Stimulated activated CD8-positive, alpha-beta memory T cell treated with anti-CD3 and anti-CD28 coated beads, Interleukin-4, amount 100 ng/mL, for 24 hours (primary cell): ENCODE measurements at regions not wholly inside any gene's neighbourhood (a gene's known extent, or its start where the extent isn't known, plus 50 kb on each side); places are given as distances from the start of the nearest gene placed in this dataset.

ENCODE experiments used
- DNase-seq: peaks from one replicate; pipeline ENCODE4 v3.0.0-alpha.2; 2020; ENCODE audit warnings: low read depth

DNA sequence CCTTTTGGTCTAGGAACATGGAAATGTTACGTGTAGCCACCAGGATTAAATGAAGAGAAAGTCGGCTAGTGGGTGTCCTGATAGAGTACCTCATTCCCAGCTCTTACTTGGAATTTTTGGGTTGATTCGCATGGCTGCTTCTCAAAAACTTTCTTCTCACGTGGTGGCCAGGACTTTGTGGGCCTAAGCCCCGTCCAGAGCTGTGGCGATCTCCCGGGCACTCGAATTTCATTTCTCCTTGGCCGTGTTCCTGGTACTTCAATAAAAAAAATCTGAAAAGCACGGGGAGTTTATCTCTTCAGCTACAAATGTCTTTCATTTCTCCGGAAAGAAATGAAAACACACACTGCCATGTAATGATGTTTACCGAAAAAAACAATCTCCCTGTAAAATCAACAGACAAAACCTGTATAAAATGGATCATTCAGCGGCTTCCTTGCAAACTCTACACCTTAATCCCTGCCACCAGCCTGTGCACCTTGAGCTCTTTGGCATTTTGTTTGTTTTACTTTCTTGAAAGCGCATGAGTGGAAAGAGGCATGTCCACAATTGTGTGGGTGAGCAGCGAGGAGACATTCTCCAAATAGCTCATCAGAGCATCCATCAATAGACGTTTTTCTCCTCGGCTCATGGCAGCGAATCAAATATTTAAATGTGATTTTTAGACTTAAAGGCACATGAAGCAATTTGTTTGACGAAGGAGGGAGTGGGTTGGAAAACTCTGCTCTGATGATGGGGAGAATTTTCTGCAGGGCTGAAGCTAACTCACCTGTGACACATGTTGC, 173.1 kb downstream of the TFAP2C start:
- DNase-seq: no peak

DNA sequence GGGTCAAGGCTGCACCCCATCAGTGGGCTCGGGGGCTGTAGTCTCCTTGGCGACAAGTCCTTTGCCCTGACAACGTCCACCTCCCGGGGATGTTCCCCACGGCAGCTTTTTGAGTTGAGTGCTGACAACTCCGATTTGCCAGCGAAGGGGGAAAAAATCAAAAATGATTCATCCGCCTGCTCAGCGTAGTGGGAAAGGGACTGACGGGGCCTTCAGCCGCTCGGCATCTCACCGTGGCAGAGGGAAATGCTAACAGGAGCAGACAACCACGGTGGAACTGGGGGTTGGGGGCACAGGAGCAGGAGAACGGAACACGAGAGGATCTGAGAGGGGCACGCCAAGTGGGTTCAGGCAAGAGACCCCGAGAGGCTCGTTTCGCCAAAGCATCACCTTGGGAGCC, 173.7 kb downstream of the TFAP2C start:
- DNase-seq: no peak

DNA sequence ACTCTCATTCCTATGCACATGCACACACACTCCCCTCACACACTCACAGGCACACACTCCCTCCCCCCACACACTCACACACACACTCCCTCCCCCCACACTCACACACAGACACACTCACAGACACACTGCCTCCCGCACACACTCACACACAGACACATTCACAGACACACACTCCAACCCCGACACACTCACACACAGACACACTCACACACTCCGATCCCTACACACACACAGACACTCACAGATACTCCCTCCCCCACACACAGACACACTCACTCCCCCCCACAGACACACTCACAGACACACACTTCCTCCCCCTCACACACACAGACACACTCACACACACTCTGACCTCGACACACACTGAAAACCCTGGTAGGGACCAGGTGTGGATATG, 176.2 kb downstream of the TFAP2C start:
- DNase-seq: no peak

GRCh38 chr20:56805966-56806365, 176.9 kb downstream of the TFAP2C start:
- no peak for DNase-seq

- DNase-seq: no peak
These were observed 177.9 kb downstream of the TFAP2C start for GRCh38 chr20:56806952-56807517.

DNA sequence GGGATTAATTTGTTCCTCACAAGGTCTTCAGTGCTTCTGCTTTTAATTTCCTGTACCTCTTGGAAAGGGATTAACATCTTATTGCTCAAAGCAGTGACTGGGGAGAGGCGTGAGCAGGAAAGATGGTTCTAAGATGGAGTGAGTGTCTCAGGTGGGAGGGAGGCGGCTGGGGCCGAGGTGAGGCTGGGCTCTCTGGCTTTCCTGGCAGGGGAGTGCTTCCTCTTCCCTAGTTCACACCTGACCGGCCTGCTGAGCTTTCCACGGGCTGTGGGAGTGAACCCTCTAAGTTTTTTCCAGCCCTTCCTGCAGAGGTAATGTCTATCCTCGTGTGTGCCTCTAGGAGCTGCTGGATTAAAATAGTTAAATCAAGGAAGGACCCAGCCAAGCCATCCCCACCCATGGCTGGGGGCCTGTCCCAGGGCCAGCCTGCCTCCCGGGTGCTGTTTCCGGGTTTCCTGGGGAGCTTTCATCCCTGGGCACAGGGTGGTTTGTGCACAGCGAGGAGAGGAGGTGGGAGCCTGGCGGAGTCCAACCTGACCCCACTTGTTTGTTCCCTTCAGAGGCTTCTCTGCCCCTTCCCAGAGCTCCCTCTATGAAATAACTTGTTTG, 179.1 kb downstream of the TFAP2C start:
- DNase-seq: no peak

GRCh38 chr20:56808732-56809131, 179.6 kb downstream of the TFAP2C start:
- DNase-seq: no peak

- no peak for DNase-seq
These were observed 180.6 kb downstream of the TFAP2C start for GRCh38 chr20:56809668-56810067.

- no peak for DNase-seq
These were observed 181.0 kb downstream of the TFAP2C start for GRCh38 chr20:56810141-56810540.

GRCh38 chr20:56815796-56816195, 186.7 kb downstream of the TFAP2C start:
- DNase-seq: no peak

DNA sequence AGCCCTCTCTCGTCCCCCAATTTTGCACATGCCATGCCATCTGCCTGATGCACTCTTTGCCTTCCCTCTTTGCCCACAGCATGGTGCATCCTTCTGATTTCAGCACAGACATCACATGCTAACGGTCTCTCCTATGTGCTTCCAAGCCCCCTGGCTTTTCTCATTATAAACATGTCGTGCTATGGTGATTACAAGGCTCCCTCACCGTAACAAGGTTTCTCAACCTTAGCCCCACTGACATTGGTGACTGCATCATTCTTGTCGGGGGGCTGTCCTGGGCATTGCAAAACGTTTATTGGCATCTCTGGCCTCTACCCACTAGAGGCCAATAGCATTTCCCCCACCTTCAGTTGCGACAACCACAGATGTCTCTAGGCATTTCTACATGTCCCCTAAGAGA, 187.2 kb downstream of the TFAP2C start:
- DNase-seq: no peak

- no peak for DNase-seq
These were observed 188.9 kb downstream of the TFAP2C start for GRCh38 chr20:56817780-56818675.

GRCh38 chr20:56820984-56821383, 191.9 kb downstream of the TFAP2C start:
- DNase-seq: no peak

DNA sequence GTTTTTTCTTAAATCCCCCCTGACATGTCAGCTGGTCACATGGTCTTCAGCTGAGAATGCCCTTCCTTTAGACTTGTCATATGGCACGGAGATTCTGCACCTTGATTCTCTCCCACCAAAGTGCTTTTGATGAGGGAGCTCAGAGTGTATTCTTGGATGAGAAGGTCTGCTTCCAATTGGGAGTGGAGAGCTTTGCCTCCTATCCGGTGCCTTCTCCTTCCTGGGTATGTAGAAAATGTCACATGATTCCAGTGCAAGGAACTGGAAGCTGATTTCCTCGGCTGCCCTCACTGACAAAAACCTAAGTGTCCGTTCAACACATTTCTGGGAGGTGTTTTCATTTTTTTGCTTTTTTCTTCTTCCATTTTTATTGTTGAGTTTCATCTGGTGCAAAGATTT, 197.2 kb downstream of the TFAP2C start:
- no peak for DNase-seq

DNA sequence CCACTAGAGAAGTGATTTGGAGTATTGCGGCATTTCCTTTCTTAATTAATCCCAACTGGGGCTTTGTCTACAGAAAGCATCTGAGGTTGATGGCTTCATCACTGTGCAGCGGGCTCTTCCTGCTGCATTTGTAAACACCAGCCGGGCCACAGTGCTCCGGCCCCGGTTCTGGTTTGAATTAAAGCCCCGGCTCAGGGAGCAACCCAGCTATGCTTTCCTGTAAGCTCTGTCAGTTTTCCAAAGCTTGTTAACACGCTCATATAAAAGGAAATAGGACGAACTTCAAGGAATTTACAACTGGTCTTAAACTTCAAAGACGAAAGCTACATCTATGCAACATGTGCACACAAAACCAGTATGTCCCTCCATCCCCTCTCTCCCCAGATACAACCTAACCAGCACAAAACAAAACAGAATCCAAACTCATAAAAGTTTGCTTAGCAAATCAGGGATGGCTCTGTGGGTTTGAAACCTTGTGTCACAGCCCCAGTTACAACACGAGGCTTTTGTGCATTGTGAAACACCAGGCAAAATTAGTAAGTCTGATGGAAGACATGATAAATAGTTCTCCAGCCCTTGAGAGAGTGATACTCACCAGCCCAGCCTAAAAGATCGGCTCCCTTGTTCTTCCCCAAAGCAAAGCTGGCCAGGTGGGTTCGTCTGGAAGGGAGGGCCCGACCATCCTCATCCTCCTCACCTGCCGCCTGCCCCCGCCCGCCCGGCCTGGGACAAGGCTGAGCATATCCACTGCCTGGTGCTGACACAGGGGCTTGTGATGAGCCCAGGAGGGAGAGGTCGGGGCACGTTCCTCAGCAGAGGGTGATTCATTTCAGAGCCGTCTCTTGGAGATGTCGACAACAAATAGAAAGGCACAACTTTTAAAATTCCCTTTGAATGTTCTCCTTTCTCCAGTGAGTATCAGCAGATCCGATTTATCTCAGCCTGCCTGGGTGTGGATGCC, 197.9 kb downstream of the TFAP2C start:
- DNase-seq: no peak

DNA sequence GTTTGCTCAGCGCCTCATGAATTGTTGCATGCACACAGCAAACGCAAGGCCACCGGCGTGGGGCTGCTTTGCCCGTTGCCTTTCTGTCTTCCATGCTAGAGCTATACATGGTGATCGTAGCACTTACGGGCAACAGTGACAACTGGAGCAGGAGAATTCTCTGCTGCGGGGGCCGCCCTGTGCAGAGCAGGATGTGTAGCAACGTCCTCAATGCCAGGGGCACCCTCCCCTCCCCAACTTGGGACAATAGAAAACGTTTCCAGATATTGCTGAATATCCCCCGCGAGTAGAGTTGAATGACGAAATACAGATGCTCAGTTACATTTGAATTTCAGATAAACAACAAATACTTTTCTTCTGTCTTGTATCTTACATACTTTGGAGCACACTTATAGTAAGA, 198.7 kb downstream of the TFAP2C start:
- DNase-seq: no peak

DNA sequence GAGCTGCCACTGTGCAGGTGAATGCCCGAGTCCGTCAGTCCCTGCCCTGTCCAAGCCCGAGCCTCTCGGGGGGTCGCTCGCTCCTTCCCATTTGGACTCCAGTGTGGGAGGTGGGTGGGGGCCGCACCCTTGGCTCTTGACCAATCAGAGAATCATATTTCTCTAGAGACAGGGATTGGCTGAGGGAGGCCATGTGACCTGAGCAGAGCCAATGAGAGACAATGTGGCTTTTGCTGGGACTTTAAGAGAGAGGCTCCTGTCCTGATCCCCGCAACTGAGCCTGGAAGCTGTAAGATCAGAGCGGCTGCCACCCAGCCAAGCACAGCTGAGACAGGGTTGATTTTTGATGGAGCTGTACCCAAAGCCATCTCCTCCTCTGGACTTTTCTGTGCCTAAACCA, 199.3 kb downstream of the TFAP2C start:
- DNase-seq: no peak

- no peak for DNase-seq
These were observed 200.8 kb downstream of the TFAP2C start for GRCh38 chr20:56829788-56830385.

GRCh38 chr20:56831795-56832194, 202.7 kb downstream of the TFAP2C start:
- no peak for DNase-seq

DNA sequence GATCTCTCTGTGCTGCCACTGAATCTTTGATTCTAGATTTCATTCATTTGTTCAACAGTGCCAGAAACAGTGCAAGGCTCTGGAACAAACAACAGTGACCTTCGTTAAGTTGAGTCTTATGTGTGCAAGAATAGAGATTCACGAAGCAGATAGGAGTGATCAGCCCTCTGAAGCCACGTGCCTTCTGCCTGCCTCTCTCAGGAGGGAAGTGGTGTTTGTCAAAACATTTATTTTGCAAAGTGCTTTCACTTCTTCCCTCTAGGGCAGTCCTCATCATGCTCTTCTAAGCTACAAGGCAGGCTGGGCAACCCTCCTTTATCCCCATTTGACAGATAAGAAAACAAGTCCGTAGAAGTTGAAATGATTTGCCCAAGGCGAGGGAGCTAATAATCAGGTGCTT, 204.3 kb downstream of the TFAP2C start:
- DNase-seq: no peak
